ENCODE measurements at regions not wholly inside any gene's neighbourhood (a gene's known extent, or its start where the extent isn't known, plus 50 kb on each side); places are given as distances from the start of the nearest gene placed in this dataset.

DNA sequence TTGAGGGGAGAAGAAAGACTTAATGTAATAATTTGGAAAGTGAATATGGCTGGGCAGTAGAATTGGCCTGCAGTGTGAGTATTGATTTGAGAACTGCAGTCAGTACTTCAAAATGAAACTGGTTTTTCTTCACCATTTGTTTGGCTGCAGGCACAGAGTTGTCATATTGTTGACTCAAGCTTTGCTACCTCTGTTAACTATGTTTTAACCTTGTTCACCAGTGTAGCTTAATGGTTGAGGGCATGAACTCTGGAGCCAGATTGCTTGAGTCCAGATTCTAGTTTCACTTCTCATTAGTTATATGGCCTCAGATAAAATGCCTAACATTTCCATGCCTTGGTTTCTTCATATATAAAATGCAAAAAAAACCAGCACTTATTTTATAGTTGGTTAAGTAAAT, 64.1 kb downstream of the CFAP44 start:
- DNase-seq (ENCODE audit: low read depth, low spot score) = no peak
- dilution Hi-C loops (cut with MboI; ENCODE audit: extremely low pct_ligation_motif_present, low sequenced_read_pairs) (no loop called here), intact Hi-C loops (cut with micrococcal nuclease) (no loop called here)
- CTCF ChIA-PET = no interaction called here
- H3K27me3 ChIP-seq (ENCODE audit: control insufficient read depth in 2 of 2, insufficient read depth in 2 of 2, low read length in 2 of 2) = no peaks in the 10 kb centered on the region
- no peaks in the 10 kb centered on the region for H4K20me1 ChIP-seq (replicated peaks; ENCODE audit: control insufficient read depth, extremely low read depth, insufficient read depth, low read length)
- no TSS peak for BruUV-seq (replicated peaks)
- no peak overlapping the region for H2AFZ ChIP-seq (ENCODE audit: low read depth, low read length)
- no peaks in the 10 kb centered on the region for H3K9me3 ChIP-seq (replicated peaks; ENCODE audit: control insufficient read depth, insufficient read depth, low read length)
- H3K4me1 ChIP-seq (ENCODE audit: control insufficient read depth, extremely low read depth, insufficient read depth, low read length) = no peaks in the 10 kb centered on the region
- no peaks in the 10 kb centered on the region for H3K9me1 ChIP-seq (replicated peaks; ENCODE audit: control insufficient read depth, extremely low read depth, insufficient read depth, low read length)
- no peak overlapping the region for H3K4me3 ChIP-seq (replicated peaks in 1 of 3; ENCODE audit: insufficient read depth in 1 of 3, low read depth in 1 of 3, low read length in 3 of 3)
- no peaks in the 10 kb centered on the region for H3K36me3 ChIP-seq (ENCODE audit: control insufficient read depth in 2 of 2, extremely low read depth in 1 of 2, insufficient read depth in 2 of 2, low read length in 2 of 2)
- H3K4me2 ChIP-seq (ENCODE audit: insufficient read depth, low read length) = no peak overlapping the region
- TF ChIP-seq GATA2 (IDR thresholded peaks at IDR 0.05; ENCODE audit: insufficient read depth, insufficient read length, low read depth, low read length) (no peak), JUN (IDR thresholded peaks at IDR 0.05; ENCODE audit: borderline replicate concordance, insufficient read depth, insufficient read length, low read depth) (no peak), POLR2A (IDR thresholded peaks at IDR 0.05; ENCODE audit: low read depth, low read length) (no peak), FOS (IDR thresholded peaks at IDR 0.05; ENCODE audit: borderline replicate concordance, insufficient read depth, low read length) (no peak), MYC (IDR thresholded peaks at IDR 0.05; ENCODE audit: low read depth, low read length) (no peak), CTCF (IDR thresholded peaks at IDR 0.05; ENCODE audit: extremely low read depth in 1 of 2, insufficient read depth in 1 of 2, low read depth in 1 of 2, low read length in 2 of 2) (no peak), POLR2AphosphoS5 (IDR thresholded peaks at IDR 0.05; ENCODE audit: insufficient read depth, low read depth, low read length) (no peak), EZH2 (IDR thresholded peaks at IDR 0.05; ENCODE audit: borderline replicate concordance, low read depth, low read length, severe bottlenecking) (no peak)
- TF ChIP-seq, protein P1, sequence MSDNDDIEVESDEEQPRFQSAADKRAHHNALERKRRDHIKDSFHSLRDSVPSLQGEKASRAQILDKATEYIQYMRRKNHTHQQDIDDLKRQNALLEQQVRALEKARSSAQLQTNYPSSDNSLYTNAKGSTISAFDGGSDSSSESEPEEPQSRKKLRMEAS (IDR thresholded peaks at IDR 0.05; ENCODE audit: insufficient read depth, insufficient read length) = no peak
- POLR2A ChIA-PET = no interaction called here
- H3K79me2 ChIP-seq (ENCODE audit: control insufficient read depth, insufficient read depth, low read length) = no peaks in the 10 kb centered on the region
- FAIRE-seq = no peak
- no peak overlapping the region for H3K27ac ChIP-seq (ENCODE audit: insufficient read depth, low read depth, low read length)
- no peak overlapping the region for H3K9ac ChIP-seq (replicated peaks; ENCODE audit: extremely low read depth, insufficient read depth, low read length)

Data from endothelial cell of umbilical vein (primary cell).